Heart right ventricle (tissue), 16 donors: ENCODE measurements at regions not wholly inside any gene's neighbourhood (a gene's known extent, or its start where the extent isn't known, plus 50 kb on each side); places are given as distances from the start of the nearest gene placed in this dataset.
A peak's percentile ranks its signal among the peaks of the same experiment; 100 is the strongest.

Experiments
- ATAC-seq, 8 donors: fragments of 200-7000 bp; cut with Tn5 transposase; one replicate each; pipeline ENCODE4 v1.9.1; 2020; ENCODE audit warnings: mild to moderate bottlenecking in 8 of 8, moderate library complexity in 8 of 8, moderate number of reproducible peaks in 1 of 8
- DNase-seq, 2 donors: peaks; one replicate each; pipeline ENCODE4 v3.0.0-alpha.2; 2020
- H3K27ac ChIP-seq, 10 donors: fragments of 200-600 bp; sonication (generic) in 2 of 10; one replicate each; pipeline versions ENCODE4 v1.5.0 to v1.8.0; 2020 to 2022; ENCODE audit warnings: mild to moderate bottlenecking in 3 of 10
- H3K27me3 ChIP-seq, 7 donors: fragments of 200-600 bp; one replicate each; pipeline ENCODE4 v1.8.0; 2021 to 2022; ENCODE audit warnings: mild to moderate bottlenecking in 2 of 7
- H3K36me3 ChIP-seq, 9 donors: fragments of 200-600 bp; sonication (generic) in 1 of 9; one replicate each; pipeline versions ENCODE4 v1.5.0 to v1.8.0; 2020 to 2022; ENCODE audit warnings: mild to moderate bottlenecking in 2 of 9
- H3K4me1 ChIP-seq, 9 donors: fragments of 200-600 bp; sonication (generic) in 1 of 9; one replicate each; pipeline versions ENCODE4 v1.5.0 to v1.8.0; 2020 to 2022; ENCODE audit warnings: mild to moderate bottlenecking in 4 of 9
- H3K4me3 ChIP-seq, 10 donors: fragments of 200-600 bp; sonication (generic) in 2 of 10; one replicate each; pipeline versions ENCODE4 v1.5.0 to v1.8.0; 2020 to 2022; ENCODE audit warnings: mild to moderate bottlenecking in 7 of 10, moderate library complexity in 2 of 10
- H3K9me3 ChIP-seq, 11 donors: fragments of 200-600 bp in 10 of 11; sonication (generic) in 2 of 11; one replicate each; pipeline versions ENCODE4 v1.5.0 to v1.8.0; 2013 to 2022; ENCODE audit warnings: mild to moderate bottlenecking in 2 of 11, control low read depth in 1 of 11, moderate library complexity in 1 of 11
- CTCF ChIP-seq, 9 donors: fragments of 200-600 bp; sonication (generic) in 2 of 9; IDR thresholded peaks; one replicate each; pipeline versions ENCODE4 v1.5.0 to v1.8.0; 2021 to 2022; ENCODE audit warnings: antibody characterized with exemption in 9 of 9, mild to moderate bottlenecking in 5 of 9, moderate library complexity in 1 of 9
- WGBS, 2 donors: extraction: QIAGEN DNeasy Blood & Tissue Kit; methylation state at CpG; one replicate each; pipeline ENCODE4 v1.1.7; 2013; ENCODE audit warnings: inconsistent platforms in 1 of 2; 5-methylcytosine and 5-hydroxymethylcytosine counted together
- intact Hi-C, 10 donors: fragments of 100-400 bp; cut with DNase I; formaldehyde crosslinking; loops; one replicate each; pipeline versions ENCODE4 v1.11.1 to v1.14.2; 2022
- donor health status: Arrhythmogenic right ventricular cardiomyopathy.
- donor health status: ischemic (EF 13 %, LVEDD 7.1; RV severe dilation, severe dysfunction).
- donor health status: healthy with polysubstance abuse.
- donor health status: DM: no; HTN: yes; CAD: no.
- donor health status: DM: no; HTN: no; CAD: no.
- donor health status: ischemic (EF 25% LVEDD 6.9; RV normal size, moderate dysfunction).
- donor health status: ischemic (EF 25% LVEDD 5.7; RV mildly dilated, moderate dysfunction).
- donor health status: healthy.
- donor health status: DM: yes; HTN: yes; CAD: no.
- donor health status: Ischemic cardiomyopathy.
- donor health status: ischemic (EF 35%, LVEDD 5.7; RV mildly dilated, moderate dysfunction).
- donor health status: nonischemic (EF 11% LVEDD 7.7; RV severe dilation, severe dysfunction).
- donor health status: DM: yes; HTN: yes; CAD: no.
- donor health status: PGD.
- donor health status: ischemic (EF 29% LVEDD 5.4; RV normal size, mild dysfunction).
- donor health status: nonischemic (EF 23%, LVEDD 6.1; RV moderate dilation, normal function).

GRCh38 chr2:56741601-56742102, 557.9 kb downstream of the CCDC85A start:
- H3K4me3 ChIP-seq = no peak overlapping the region
- no peak overlapping the region for H3K27ac ChIP-seq
- TF ChIP-seq CTCF (IDR thresholded peaks at IDR 0.05) = no peak
- H3K36me3 ChIP-seq = no peaks in the 10 kb centered on the region
- WGBS, 2 donors = 69 to 88% methylated on average over 5 of the region's 5 CpGs
- DNase-seq (peak in 1 of 2 donors; percentile 13), ATAC-seq (peak in 6 of 8 donors; percentile 46 to 96 (median 57))
- no peaks in the 10 kb centered on the region for H3K27me3 ChIP-seq
- H3K9me3 ChIP-seq = no peaks in the 10 kb centered on the region
- intact Hi-C loops = loop anchor here in 2 of 10 donors (10.0 kb wide), 2 partner anchors 447 to 557 kb away; partner anchors contain the start of gene CCDC85A (in 1 of the 2)
- no peaks in the 10 kb centered on the region for H3K4me1 ChIP-seq

- Histone ChIP-seq H3K27me3 (no peaks in the 10 kb centered on the region), H3K27ac (no peak overlapping the region), H3K9me3 (no peaks in the 10 kb centered on the region), H3K4me3 (no peak overlapping the region), H3K36me3 (no peaks in the 10 kb centered on the region), H3K4me1 (no peaks in the 10 kb centered on the region)
- TF ChIP-seq CTCF (IDR thresholded peaks at IDR 0.05) = no peak
- 92 to 93% methylated on average over 3 of the region's 3 CpGs for WGBS, 2 donors
- ATAC-seq (no peak), DNase-seq (no peak)
- intact Hi-C loops = loop anchor here in 2 of 10 donors (10.0 kb wide), 2 partner anchors 449 to 559 kb away; partner anchors contain the start of gene CCDC85A (in 1 of the 2)
Observed at GRCh38 chr2:56743807-56744206, 560.0 kb downstream of the CCDC85A start.

- H3K4me1 ChIP-seq = no peaks in the 10 kb centered on the region
- no peaks in the 10 kb centered on the region for H3K9me3 ChIP-seq
- DNase-seq (no peak), ATAC-seq (no peak)
- intact Hi-C loops = loop anchor here in 8 of 10 donors (1.0 to 10.0 kb wide), 5 partner anchors 454 to 566 kb away; partner anchors contain the start of gene CCDC85A (in 6 of the 8)
- peak; percentile 43 to 76 (median 60) for TF ChIP-seq CTCF (IDR thresholded peaks at IDR 0.05)
- no peaks in the 10 kb centered on the region for H3K27me3 ChIP-seq
- no peaks in the 10 kb centered on the region for H3K36me3 ChIP-seq
- 33 to 34% methylated on average over 2 of the region's 2 CpGs for WGBS, 2 donors
- no peak overlapping the region for H3K4me3 ChIP-seq
- H3K27ac ChIP-seq = no peak overlapping the region
Observed at GRCh38 chr2:56749152-56749752, 565.5 kb downstream of the CCDC85A start.

GRCh38 chr2:56753182-56753581, 569.4 kb downstream of the CCDC85A start:
- intact Hi-C loops = loop anchor here in 4 of 10 donors (5.0 kb wide), 3 partner anchors 466 to 571 kb away; partner anchors contain the start of gene CCDC85A (in 2 of the 4)
- WGBS, 2 donors = 93 to 97% methylated on average over 1 of the region's 1 CpG
- Histone ChIP-seq H3K4me3 (no peak overlapping the region), H3K27me3 (no peaks in the 10 kb centered on the region), H3K9me3 (no peaks in the 10 kb centered on the region), H3K4me1 (peaks cover 0 to 6% (median 0%) of the 10 kb centered on the region in 9 donors), H3K27ac (no peak overlapping the region), H3K36me3 (no peaks in the 10 kb centered on the region)
- DNase-seq (no peak), ATAC-seq (no peak)
- TF ChIP-seq CTCF (IDR thresholded peaks at IDR 0.05) = no peak
